ENCODE measurements at regions not wholly inside any gene's neighbourhood (a gene's known extent, or its start where the extent isn't known, plus 50 kb on each side); places are given as distances from the start of the nearest gene placed in this dataset.
A peak's percentile ranks its signal among the peaks of the same experiment; 100 is the strongest.
"Not testable (repeated sequence)": the region's sequence is repeated elsewhere in the genome, so short reads cannot be mapped to it uniquely, and the experiment has no call there.

DNA sequence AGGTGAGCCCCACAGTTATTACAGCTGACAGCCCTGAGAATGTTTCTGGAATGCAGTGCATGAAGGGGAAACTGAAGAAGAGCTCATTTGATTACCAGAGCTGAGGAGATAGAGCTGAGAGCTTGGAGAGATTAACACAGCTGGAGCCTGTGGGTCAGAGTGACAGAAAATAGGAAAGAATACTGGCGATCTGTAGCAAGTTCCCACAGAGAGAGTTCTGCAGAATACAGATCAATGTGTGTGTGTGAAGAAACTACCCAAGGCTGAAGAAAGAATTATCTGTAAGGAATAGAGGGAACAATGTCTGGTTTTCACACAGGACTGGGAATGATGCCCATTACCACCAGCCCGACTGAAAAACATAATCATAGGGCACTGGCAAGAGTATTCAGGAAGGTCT, 103.6 kb upstream of the SNX7 start:
- no peak for DNase-seq
- Histone ChIP-seq H3K9me3 (ENCODE audit: low read length) (no peaks in the 10 kb centered on the region), H3K4me3 (ENCODE audit: low read length) (no peak overlapping the region), H3K36me3 (ENCODE audit: low read depth, low read length) (no peaks in the 10 kb centered on the region), H3F3A (ENCODE audit: low read length, unreplicated experiment) (no peaks in the 10 kb centered on the region), H3K27me3 (ENCODE audit: low read length) (no peaks in the 10 kb centered on the region), H3K9ac (ENCODE audit: low read length) (no peak overlapping the region), H4K20me1 (ENCODE audit: low read length) (no peaks in the 10 kb centered on the region), H3K4me2 (ENCODE audit: low read length) (no peak overlapping the region), H3K4me1 (ENCODE audit: insufficient read depth, low read length) (no peaks in the 10 kb centered on the region), H3K27ac (ENCODE audit: low read length) (no peak overlapping the region), H3K79me2 (ENCODE audit: low read length) (no peaks in the 10 kb centered on the region), H3K9me2 (replicated peaks; ENCODE audit: low read length) (no peaks in the 10 kb centered on the region), H2AFZ (ENCODE audit: low read length) (no peak overlapping the region)
- no peak for ATAC-seq
- ChIA-PET CTCF (no interaction called here), POLR2A (ENCODE audit: unreplicated experiment) (no interaction called here)
- intact Hi-C loops (cut with micrococcal nuclease), result no loop called here
- no TSS peak for BruUV-seq (replicated peaks)
- TF ChIP-seq EZH2 (IDR thresholded peaks at IDR 0.05; ENCODE audit: low read length, unreplicated experiment) (no peak), EZH2phosphoT487 (IDR thresholded peaks at IDR 0.05; ENCODE audit: borderline replicate concordance, low read length) (no peak)
- TF ChIP-seq, protein P1, sequence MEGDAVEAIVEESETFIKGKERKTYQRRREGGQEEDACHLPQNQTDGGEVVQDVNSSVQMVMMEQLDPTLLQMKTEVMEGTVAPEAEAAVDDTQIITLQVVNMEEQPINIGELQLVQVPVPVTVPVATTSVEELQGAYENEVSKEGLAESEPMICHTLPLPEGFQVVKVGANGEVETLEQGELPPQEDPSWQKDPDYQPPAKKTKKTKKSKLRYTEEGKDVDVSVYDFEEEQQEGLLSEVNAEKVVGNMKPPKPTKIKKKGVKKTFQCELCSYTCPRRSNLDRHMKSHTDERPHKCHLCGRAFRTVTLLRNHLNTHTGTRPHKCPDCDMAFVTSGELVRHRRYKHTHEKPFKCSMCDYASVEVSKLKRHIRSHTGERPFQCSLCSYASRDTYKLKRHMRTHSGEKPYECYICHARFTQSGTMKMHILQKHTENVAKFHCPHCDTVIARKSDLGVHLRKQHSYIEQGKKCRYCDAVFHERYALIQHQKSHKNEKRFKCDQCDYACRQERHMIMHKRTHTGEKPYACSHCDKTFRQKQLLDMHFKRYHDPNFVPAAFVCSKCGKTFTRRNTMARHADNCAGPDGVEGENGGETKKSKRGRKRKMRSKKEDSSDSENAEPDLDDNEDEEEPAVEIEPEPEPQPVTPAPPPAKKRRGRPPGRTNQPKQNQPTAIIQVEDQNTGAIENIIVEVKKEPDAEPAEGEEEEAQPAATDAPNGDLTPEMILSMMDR (conservative IDR thresholded peaks at IDR 0.05; ENCODE audit: low read depth, low read length), result no peak

DNA sequence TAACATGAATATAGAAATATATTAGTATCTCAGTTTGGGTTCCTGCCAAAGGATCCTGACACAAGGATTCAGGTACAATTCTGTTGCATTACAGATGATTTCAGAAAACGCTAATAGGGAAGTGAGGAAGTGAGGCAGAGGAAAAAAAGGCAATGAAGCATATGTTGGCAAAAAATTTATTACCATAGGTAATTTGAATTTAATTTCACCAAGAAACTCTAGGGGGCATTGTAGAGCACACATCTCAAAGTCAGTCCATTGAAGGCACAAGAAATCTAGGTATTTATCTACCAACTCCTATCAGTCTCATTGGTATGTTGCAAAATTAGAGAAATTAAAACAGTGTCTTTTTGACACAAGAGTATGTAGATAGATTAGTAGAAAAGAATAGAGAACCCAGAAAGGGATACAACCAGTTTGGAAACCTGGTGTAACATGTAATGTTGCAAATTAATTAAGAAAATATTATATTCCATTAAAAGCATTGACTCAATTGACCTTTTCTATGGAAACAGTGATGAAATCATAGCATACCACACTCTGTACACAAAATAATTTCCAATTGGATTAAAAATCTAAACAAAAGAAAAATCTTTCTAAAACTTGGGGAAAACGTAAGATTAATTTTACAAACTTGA, 104.9 kb upstream of the SNX7 start:
- Histone ChIP-seq H3K4me3 (ENCODE audit: low read length) (no peak overlapping the region), H3K27me3 (ENCODE audit: low read length) (no peaks in the 10 kb centered on the region), H3K9me3 (ENCODE audit: low read length) (no peaks in the 10 kb centered on the region), H3K4me1 (ENCODE audit: insufficient read depth, low read length) (no peaks in the 10 kb centered on the region), H3K36me3 (ENCODE audit: low read depth, low read length) (no peaks in the 10 kb centered on the region), H3K27ac (ENCODE audit: low read length) (no peak overlapping the region), H3K9ac (ENCODE audit: low read length) (no peak overlapping the region), H3K9me2 (replicated peaks; ENCODE audit: low read length) (no peaks in the 10 kb centered on the region), H2AFZ (ENCODE audit: low read length) (no peak overlapping the region), H3K79me2 (ENCODE audit: low read length) (no peaks in the 10 kb centered on the region), H3K4me2 (ENCODE audit: low read length) (no peak overlapping the region), H4K20me1 (ENCODE audit: low read length) (no peaks in the 10 kb centered on the region), H3F3A (ENCODE audit: low read length, unreplicated experiment) (no peaks in the 10 kb centered on the region)
- ATAC-seq (no peak), DNase-seq (peak; percentile 71)
- no TSS peak for BruUV-seq (replicated peaks)
- ChIA-PET POLR2A (ENCODE audit: unreplicated experiment) (no interaction called here), CTCF (no interaction called here)
- no peak for TF ChIP-seq EZH2 (IDR thresholded peaks at IDR 0.05; ENCODE audit: low read length, unreplicated experiment)
- TF ChIP-seq, protein P1 (conservative IDR thresholded peaks at IDR 0.05; ENCODE audit: low read depth, low read length), result peak; percentile 70
- intact Hi-C loops (cut with micrococcal nuclease), result no loop called here

DNA sequence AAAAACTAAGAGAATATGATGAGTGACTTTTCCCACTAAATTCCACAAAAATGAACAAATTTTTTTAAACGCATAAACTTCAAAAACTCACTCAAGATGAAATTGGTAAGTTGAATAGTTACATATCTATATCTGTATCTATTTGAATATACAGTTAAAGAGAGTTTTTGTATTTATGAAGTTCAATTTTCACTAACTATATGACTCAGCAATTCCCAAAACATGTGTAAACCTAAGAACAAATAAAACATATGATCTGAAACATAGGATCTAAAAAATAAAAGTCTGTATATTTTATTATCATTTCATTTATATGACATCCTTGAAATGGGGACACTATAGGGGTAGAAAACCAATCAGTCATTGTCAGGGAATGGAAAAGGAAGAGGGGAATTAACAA, 105.7 kb upstream of the SNX7 start:
- H3K36me3 ChIP-seq (ENCODE audit: low read depth, low read length), result no peaks in the 10 kb centered on the region
- no peak overlapping the region for H3K27ac ChIP-seq (ENCODE audit: low read length)
- no peak overlapping the region for H3K9ac ChIP-seq (ENCODE audit: low read length)
- intact Hi-C loops (cut with micrococcal nuclease), result no loop called here
- H3K79me2 ChIP-seq (ENCODE audit: low read length), result no peaks in the 10 kb centered on the region
- H3K4me1 ChIP-seq (ENCODE audit: insufficient read depth, low read length), result no peaks in the 10 kb centered on the region
- CTCF ChIA-PET, result no interaction called here
- no peaks in the 10 kb centered on the region for H3K9me3 ChIP-seq (ENCODE audit: low read length)
- H3K27me3 ChIP-seq (ENCODE audit: low read length), result no peaks in the 10 kb centered on the region
- H3K4me2 ChIP-seq (ENCODE audit: low read length), result no peak overlapping the region
- TF ChIP-seq, protein P1 (conservative IDR thresholded peaks at IDR 0.05; ENCODE audit: low read depth, low read length), result no peak
- no peak for TF ChIP-seq EZH2 (IDR thresholded peaks at IDR 0.05; ENCODE audit: low read length, unreplicated experiment)
- no peak for TF ChIP-seq EZH2phosphoT487 (IDR thresholded peaks at IDR 0.05; ENCODE audit: borderline replicate concordance, low read length)
- H3K4me3 ChIP-seq (ENCODE audit: low read length), result no peak overlapping the region
- H2AFZ ChIP-seq (ENCODE audit: low read length), result no peak overlapping the region
- no peaks in the 10 kb centered on the region for H3K9me2 ChIP-seq (replicated peaks; ENCODE audit: low read length)
- no peaks in the 10 kb centered on the region for H3F3A ChIP-seq (ENCODE audit: low read length, unreplicated experiment)
- no peak for ATAC-seq
- no peaks in the 10 kb centered on the region for H4K20me1 ChIP-seq (ENCODE audit: low read length)
- no TSS peak for BruUV-seq (replicated peaks)
- no peak for DNase-seq
- POLR2A ChIA-PET (ENCODE audit: unreplicated experiment), result no interaction called here

DNA sequence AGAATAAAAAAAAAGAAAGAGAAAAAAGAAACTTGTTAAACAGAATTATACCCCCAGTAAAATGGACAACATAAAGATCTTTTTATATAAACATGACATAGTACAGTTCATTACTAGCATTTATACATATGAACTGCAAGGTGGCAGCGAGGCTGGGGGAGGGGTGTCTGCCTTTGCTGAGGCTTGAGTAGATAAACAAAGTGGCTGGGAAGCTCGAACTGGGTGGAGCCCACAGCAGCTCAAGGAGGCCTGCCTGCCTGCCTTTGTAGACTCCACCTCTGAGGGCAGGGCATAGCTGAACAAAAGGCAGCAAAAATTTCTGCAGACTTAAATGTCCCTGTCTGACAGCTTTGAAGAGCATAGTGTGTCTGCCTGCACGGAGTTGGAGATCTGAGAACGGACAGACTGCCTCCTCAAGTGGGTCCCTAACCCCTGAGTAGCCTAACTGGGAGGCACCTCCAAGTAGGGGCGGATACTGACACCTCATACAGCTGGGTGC, 108.9 kb upstream of the SNX7 start:
- H3K27ac ChIP-seq (ENCODE audit: low read length); H3K9ac ChIP-seq (ENCODE audit: low read length); BruUV-seq (replicated peaks); H3K4me3 ChIP-seq (ENCODE audit: low read length); H3K36me3 ChIP-seq (ENCODE audit: low read depth, low read length); H2AFZ ChIP-seq (ENCODE audit: low read length); ATAC-seq; H3K79me2 ChIP-seq (ENCODE audit: low read length); H3K4me2 ChIP-seq (ENCODE audit: low read length); H3K9me3 ChIP-seq (ENCODE audit: low read length); H3F3A ChIP-seq (ENCODE audit: low read length, unreplicated experiment); CTCF ChIA-PET; H3K4me1 ChIP-seq (ENCODE audit: insufficient read depth, low read length); intact Hi-C loops (cut with micrococcal nuclease); H4K20me1 ChIP-seq (ENCODE audit: low read length); H3K27me3 ChIP-seq (ENCODE audit: low read length); H3K9me2 ChIP-seq (replicated peaks; ENCODE audit: low read length); POLR2A ChIA-PET (ENCODE audit: unreplicated experiment); DNase-seq: not testable (repeated sequence)
